HG02852 (cell line): ENCODE measurements at regions not wholly inside any gene's neighbourhood (a gene's known extent, or its start where the extent isn't known, plus 50 kb on each side); places are given as distances from the start of the nearest gene placed in this dataset.
"Not testable (repeated sequence)": the region's sequence is repeated elsewhere in the genome, so short reads cannot be mapped to it uniquely, and the experiment has no call there.

Source experiments
- ATAC-seq: cut with Tn5 transposase; IDR thresholded peaks from one replicate; pipeline ENCODE4 v1.9.1; 2021; ENCODE audit warnings: mild to moderate bottlenecking, moderate library complexity; ENCODE audit not compliant: unreplicated experiment

DNA sequence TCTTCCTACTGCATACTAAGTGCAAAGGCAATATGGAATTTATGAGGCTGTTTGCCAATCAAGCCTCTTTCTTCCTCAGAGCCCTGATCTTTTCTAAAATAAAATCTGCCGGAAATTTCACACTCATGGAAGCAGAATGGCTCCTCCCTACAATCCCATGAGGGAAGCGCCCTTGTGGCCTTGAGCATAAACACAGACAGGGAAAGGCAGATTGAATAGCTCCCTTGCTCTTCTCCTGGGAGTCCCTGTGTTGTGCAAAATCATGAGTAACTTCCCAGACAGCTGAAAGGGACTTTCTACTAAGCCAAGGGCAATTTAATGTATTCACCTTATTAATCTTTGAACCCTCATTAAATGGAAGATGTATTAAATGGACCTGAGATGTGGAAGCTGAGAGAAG is 226.1 kb upstream of the PIK3R1 start:
- no peak for ATAC-seq

DNA sequence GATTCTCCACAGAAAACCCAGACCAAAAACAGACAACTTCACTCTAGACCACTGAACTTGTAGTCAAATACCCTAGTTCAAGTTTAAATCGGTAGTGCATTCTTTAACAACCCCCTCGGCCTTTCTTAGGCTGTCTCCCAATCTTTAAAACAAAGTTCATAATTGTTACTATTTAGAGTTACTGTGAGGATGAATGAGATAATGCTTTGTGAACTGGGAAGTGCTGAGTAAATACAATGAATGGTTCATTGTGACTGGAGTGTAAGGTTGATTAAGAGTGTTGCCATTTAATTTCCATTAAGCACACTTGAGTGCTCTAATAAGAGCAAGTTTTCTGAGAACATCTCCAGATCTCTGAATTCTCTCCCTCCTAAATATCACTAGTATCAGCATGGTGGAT is 228.8 kb upstream of the PIK3R1 start:
- ATAC-seq = no peak

- no peak for ATAC-seq
Measured at GRCh38 chr5:67985686-67986387, 229.7 kb upstream of the PIK3R1 start.

DNA sequence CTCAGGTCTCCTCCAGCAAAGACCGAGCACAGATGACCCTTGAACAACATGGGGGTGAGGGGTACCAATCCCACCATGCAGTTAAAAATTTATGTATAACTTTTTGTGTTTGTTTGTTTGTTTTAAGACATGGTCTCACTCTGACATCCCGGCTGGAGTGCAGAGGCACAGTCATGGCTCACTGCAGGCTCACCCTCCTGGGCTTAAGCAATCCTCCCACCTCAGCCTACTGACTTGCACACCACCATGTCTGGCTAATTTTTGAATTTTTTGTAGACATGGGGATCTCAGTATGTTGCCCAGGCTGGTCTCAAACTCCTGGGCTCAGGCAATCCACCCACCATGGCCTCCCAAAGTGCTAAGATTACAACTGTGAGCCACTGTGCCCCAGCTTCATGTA is 231.0 kb upstream of the PIK3R1 start:
- no peak for ATAC-seq

GRCh38 chr5:67983251-67984110 is 232.1 kb upstream of the PIK3R1 start:
- no peak for ATAC-seq

- not testable (repeated sequence) for ATAC-seq
Measured at GRCh38 chr5:67982160-67982559, 233.4 kb upstream of the PIK3R1 start.

- no peak for ATAC-seq
Measured at GRCh38 chr5:67978171-67978570, 237.4 kb upstream of the PIK3R1 start.

DNA sequence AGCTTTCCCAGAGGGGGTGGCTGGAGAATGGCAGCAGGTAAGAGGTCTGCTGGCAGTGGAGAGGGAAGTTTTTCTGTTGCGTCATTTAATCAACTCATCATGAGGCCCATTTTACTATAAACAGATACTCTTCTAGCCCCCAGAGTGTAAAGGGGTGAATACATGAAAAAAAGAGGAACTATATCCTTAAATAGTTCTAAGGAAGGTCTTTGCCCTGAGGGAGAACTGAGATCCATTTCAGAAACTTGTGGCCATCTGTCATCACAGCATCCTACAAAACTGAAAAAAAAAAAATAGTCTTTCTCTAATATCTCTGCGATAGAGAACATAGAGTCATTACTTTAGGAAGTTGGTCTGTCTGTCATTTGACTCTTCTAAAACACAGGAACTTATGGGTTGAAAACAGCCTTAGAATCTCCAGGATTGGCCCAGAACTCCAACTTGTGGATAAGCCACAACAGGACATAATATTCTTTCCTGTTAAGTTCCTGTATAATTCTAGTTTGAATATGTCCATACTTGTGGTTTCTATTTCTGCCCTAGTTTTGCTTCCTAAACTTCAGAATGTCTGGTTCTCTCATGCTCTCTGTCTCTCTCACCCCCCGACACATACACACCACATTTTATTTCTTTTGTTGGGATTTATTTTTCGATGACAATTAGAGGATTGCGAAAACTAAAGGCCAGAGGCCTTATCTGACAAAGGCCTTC is 238.5 kb upstream of the PIK3R1 start:
- ATAC-seq = no peak

- ATAC-seq = no peak
Measured at GRCh38 chr5:67976181-67976580, 239.4 kb upstream of the PIK3R1 start.

GRCh38 chr5:67974471-67974870 is 241.1 kb upstream of the PIK3R1 start:
- ATAC-seq = no peak

DNA sequence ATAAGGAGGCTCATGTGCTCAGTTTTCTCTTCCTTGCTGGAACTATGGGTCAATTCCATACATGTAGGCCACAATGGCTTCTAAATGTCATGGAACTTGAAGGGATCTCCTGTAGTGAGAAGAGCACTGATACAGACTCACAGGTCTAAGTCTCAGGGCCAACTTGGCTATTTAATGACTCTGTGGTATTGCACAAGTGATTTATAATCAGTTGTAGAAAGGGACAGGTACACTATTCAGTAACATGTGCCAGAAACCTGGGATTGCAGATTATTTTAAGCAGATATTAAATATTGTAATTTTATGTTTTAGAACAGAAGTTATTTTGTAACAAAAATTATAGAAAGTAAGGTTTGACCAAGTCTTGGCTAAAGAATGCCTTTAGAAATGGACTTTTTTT is 241.5 kb upstream of the PIK3R1 start:
- no peak for ATAC-seq

- ATAC-seq = no peak
Measured at GRCh38 chr5:67971971-67972821, 243.4 kb upstream of the PIK3R1 start.

- ATAC-seq = no peak
Measured at GRCh38 chr5:67971223-67971830, 244.2 kb upstream of the PIK3R1 start.

GRCh38 chr5:67969631-67970030 is 245.9 kb upstream of the PIK3R1 start:
- ATAC-seq = no peak

- ATAC-seq = no peak
Measured at GRCh38 chr5:67969176-67969575, 246.4 kb upstream of the PIK3R1 start.

DNA sequence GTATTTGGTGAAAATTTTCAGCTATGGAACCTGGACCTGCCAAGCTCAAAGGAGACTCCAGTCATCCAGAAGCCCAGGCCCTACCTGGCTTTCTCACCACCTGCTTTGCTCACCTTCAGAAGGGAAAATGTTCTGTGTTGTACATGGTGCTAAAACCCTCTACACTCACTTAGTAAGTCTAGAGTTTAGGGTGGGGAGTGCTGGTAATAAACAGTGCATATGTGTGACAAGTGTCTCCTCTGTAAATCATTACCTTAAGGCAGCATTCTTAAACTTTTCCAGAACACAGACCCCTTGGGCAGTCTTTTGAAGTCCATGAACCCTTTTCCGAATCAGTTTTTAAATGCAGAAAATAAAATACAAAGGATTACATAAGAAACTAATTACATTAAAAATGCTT is 248.8 kb upstream of the PIK3R1 start:
- no peak for ATAC-seq

- no peak for ATAC-seq
Measured at GRCh38 chr5:67964619-67965018, 250.9 kb upstream of the PIK3R1 start.

GRCh38 chr5:67963789-67964519 is 251.6 kb upstream of the PIK3R1 start:
- ATAC-seq = no peak

GRCh38 chr5:67960939-67961338 is 254.6 kb upstream of the PIK3R1 start:
- no peak for ATAC-seq

GRCh38 chr5:67957374-67957773 is 258.2 kb upstream of the PIK3R1 start:
- no peak for ATAC-seq
